Pancreas (tissue), 10 donors: ENCODE measurements at regions not wholly inside any gene's neighbourhood (a gene's known extent, or its start where the extent isn't known, plus 50 kb on each side); places are given as distances from the start of the nearest gene placed in this dataset.
"Not testable (repeated sequence)": the region's sequence is repeated elsewhere in the genome, so short reads cannot be mapped to it uniquely, and the experiment has no call there.

ENCODE experiments used
- ATAC-seq, 4 donors: fragments of 200-7000 bp; cut with Tn5 transposase; one replicate each; pipeline versions ENCODE4 v1.8.0 to v1.9.1; 2020; ENCODE audit warnings: mild to moderate bottlenecking in 4 of 4, moderate library complexity in 4 of 4
- DNase-seq, 6 donors: peaks; one replicate each; pipeline ENCODE4 v3.0.0-alpha.2; 2020
- FAIRE-seq: peaks from 2 replicates; lab custom pipeline; 2012; peaks lifted over from hg19 to GRCh38; lab: Jason Lieb, UNC
- H3K27ac ChIP-seq, 4 donors: fragments of 200-600 bp; sonication (generic); 1 replicate in 3 of 4; 2 replicates in 1 of 4; pipeline versions ENCODE4 v1.5.0 to v1.8.0; 2020
- H3K27me3 ChIP-seq, 4 donors: fragments of 200-600 bp; one replicate each; pipeline ENCODE4 v1.8.0; 2021
- H3K36me3 ChIP-seq, 3 donors: fragments of 200-600 bp; sonication (generic) in 1 of 3; one replicate each; pipeline versions ENCODE4 v1.5.0 to v1.8.0; 2020 to 2021
- H3K4me1 ChIP-seq, 3 donors: fragments of 200-600 bp; one replicate each; pipeline ENCODE4 v1.8.0; 2021
- H3K4me3 ChIP-seq, 4 donors: fragments of 200-600 bp; sonication (generic) in 2 of 4; one replicate each; pipeline versions ENCODE4 v1.5.0 to v1.8.0; 2020 to 2021
- H3K9me3 ChIP-seq, 4 donors: fragments of 200-600 bp; one replicate each; pipeline ENCODE4 v1.8.0; 2021
- WGBS, 2 donors: extraction: QIAGEN DNeasy Blood & Tissue Kit; methylation state at CpG; one replicate each; pipeline ENCODE4 v1.1.7; 2013; 5-methylcytosine and 5-hydroxymethylcytosine counted together
- intact Hi-C, 3 donors: fragments of 100-400 bp; cut with DNase I; formaldehyde crosslinking; loops; one replicate each; pipeline versions ENCODE4 v1.11.1 to v1.14.2; 2022
- TF ChIP-seq, protein P1 (sequence below), 4 donors: fragments of 200-600 bp; sonication (generic) in 3 of 4; IDR thresholded peaks; one replicate each; pipeline versions ENCODE4 v1.5.0 to v1.8.0; 2021; ENCODE audit warnings: antibody characterized with exemption in 4 of 4
- donor health status: healthy with polysubstance abuse.
- donor health status: DM: no; HTN: no; CAD: no; lungs with moderate emphysema.
- donor health status: DM: no; HTN: no; CAD: no.
- donor health status: control.
- donor health status: control.
- donor health status: Bipolar disorder and iron deficiency.
- donor health status: DM: yes; HTN: yes; CAD: no.
- donor health status: DM: no; HTN: no; CAD: no.
- donor health status: DM: no; HTN: no; CAD: no.
- donor health status: DM: yes; HTN: yes; CAD: no.

DNA sequence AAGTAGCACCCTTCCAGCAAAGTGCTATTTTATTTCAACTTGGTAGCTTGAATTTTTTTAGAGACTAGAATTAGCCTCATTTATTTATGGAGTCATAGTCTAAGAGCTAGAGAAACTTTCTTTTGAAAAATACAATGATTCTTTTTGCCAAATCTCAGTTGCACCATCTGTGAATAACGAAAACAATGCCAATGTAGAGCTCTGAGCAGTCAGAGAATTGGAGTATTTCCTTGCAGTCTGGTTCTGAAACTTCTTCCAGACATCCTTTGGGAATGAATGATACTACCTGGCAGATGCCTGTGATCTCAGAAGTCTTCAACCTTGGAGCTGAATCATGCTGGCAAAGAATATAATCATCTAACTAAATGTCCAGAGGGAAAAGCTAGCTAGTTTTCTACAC is 511.5 kb upstream of the CYLC2 start:
- intact Hi-C loops: no loop called here
- H3K9me3 ChIP-seq: no peaks in the 10 kb centered on the region
- H3K27ac ChIP-seq: no peak overlapping the region
- no peak overlapping the region for H3K4me3 ChIP-seq
- no peaks in the 10 kb centered on the region for H3K27me3 ChIP-seq
- FAIRE-seq: no peak
- WGBS, 2 donors: 53 to 64% methylated on average over 1 of the region's 1 CpG
- no peaks in the 10 kb centered on the region for H3K4me1 ChIP-seq
- TF ChIP-seq, protein P1, sequence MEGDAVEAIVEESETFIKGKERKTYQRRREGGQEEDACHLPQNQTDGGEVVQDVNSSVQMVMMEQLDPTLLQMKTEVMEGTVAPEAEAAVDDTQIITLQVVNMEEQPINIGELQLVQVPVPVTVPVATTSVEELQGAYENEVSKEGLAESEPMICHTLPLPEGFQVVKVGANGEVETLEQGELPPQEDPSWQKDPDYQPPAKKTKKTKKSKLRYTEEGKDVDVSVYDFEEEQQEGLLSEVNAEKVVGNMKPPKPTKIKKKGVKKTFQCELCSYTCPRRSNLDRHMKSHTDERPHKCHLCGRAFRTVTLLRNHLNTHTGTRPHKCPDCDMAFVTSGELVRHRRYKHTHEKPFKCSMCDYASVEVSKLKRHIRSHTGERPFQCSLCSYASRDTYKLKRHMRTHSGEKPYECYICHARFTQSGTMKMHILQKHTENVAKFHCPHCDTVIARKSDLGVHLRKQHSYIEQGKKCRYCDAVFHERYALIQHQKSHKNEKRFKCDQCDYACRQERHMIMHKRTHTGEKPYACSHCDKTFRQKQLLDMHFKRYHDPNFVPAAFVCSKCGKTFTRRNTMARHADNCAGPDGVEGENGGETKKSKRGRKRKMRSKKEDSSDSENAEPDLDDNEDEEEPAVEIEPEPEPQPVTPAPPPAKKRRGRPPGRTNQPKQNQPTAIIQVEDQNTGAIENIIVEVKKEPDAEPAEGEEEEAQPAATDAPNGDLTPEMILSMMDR (IDR thresholded peaks at IDR 0.05): no peak
- no peak for ATAC-seq
- DNase-seq: no peak
- no peaks in the 10 kb centered on the region for H3K36me3 ChIP-seq

DNA sequence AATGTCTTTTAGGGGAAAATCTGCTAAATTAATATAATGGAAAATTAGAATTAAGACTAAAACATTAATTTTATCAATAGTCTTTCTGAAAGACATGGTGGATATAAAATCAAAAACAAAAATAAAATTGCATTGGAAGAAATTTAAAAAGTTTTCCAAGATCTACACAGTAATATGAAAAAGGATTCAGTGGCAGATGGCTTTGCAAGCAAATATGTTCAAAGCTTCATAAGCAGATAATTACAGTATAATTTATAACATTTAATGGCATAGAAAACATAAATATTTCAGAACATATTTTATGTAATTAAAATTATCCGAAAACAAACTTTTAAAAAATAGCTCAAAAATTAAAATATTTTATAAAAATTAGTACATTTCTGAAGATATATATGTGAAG is 512.4 kb upstream of the CYLC2 start:
- H3K27ac ChIP-seq: no peak overlapping the region
- ATAC-seq: no peak
- TF ChIP-seq, protein P1 (IDR thresholded peaks at IDR 0.05): no peak
- 65 to 68% methylated on average over 1 of the region's 1 CpG for WGBS, 2 donors
- no peaks in the 10 kb centered on the region for H3K4me1 ChIP-seq
- no peaks in the 10 kb centered on the region for H3K9me3 ChIP-seq
- no peak for FAIRE-seq
- H3K4me3 ChIP-seq: no peak overlapping the region
- intact Hi-C loops: no loop called here
- DNase-seq: no peak
- H3K36me3 ChIP-seq: no peaks in the 10 kb centered on the region
- H3K27me3 ChIP-seq: no peaks in the 10 kb centered on the region

DNA sequence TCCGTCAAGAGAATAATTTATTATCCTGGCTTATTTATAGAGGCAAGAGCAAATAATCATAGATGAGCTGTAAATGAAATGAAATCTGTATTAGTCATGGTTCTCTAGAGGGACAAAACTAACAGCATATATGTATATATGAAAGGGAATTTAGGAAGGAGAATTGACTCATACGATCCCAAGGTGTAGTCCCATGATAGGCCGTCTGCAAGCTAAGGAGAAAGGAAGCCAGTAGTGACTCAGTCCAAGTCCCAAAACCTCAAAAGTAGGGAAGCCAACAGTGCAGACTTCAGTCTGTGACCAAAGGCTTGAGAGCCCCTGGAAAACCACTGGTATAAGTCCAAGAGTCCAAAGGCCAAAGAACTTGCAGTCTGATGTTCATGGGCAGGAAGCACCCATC is 515.9 kb upstream of the CYLC2 start:
- Histone ChIP-seq H3K9me3 (no peaks in the 10 kb centered on the region), H3K4me1 (no peaks in the 10 kb centered on the region), H3K27me3 (no peaks in the 10 kb centered on the region), H3K4me3 (no peak overlapping the region), H3K27ac (no peak overlapping the region), H3K36me3 (no peaks in the 10 kb centered on the region)
- intact Hi-C loops: no loop called here
- WGBS, 2 donors: 50 to 54% methylated on average over 3 of the region's 3 CpGs
- TF ChIP-seq, protein P1 (IDR thresholded peaks at IDR 0.05): no peak
- ATAC-seq (no peak), FAIRE-seq (no peak), DNase-seq (no peak)

DNA sequence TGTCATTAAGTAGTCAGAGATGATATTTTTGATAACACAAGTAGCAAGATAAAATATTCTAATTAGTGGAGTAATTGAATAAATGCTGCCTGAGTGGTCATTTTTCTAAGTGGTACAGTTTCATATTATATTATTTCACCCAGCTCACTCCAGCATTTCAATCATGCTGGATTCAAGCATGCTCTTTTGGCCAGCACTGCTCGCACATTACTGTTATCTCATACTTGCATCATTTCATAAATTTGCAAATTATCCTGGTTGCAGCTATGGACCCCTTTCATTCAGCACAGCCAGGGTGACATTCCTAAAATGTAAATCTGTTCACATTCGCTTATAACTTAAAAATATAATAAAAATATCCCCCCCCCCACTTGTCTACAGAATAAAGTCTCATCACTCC is 520.8 kb upstream of the CYLC2 start:
- FAIRE-seq: no peak
- no peak for DNase-seq
- Histone ChIP-seq H3K4me3 (no peak overlapping the region), H3K27ac (no peak overlapping the region), H3K4me1 (no peaks in the 10 kb centered on the region), H3K27me3 (no peaks in the 10 kb centered on the region), H3K9me3 (no peaks in the 10 kb centered on the region), H3K36me3 (no peaks in the 10 kb centered on the region)
- TF ChIP-seq, protein P1 (IDR thresholded peaks at IDR 0.05): no peak
- ATAC-seq: no peak
- intact Hi-C loops: no loop called here
- 61 to 70% methylated on average over 2 of the region's 2 CpGs for WGBS, 2 donors

DNA sequence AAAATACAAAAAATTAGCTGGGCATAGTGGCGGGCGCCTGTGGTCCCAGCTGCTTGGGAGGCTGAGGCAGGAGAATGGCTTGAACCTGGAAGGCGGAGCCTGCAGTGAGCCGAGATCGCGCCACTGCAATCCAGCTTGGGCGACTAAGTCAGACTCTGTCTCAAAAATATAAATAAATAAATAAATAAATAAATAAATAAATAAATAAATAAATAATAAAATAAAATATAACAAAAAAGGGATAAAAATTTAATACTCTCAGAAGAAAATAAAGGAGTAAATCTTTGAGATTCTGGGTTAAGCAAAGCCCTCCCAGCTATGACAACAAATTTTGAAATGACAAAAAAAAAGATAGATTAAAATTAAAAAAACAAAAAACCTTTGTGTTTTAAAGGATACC is 525.7 kb upstream of the CYLC2 start:
- H3K27ac ChIP-seq, H3K4me3 ChIP-seq, FAIRE-seq, H3K4me1 ChIP-seq, H3K27me3 ChIP-seq, H3K9me3 ChIP-seq, ATAC-seq, DNase-seq, intact Hi-C loops, H3K36me3 ChIP-seq: not testable (repeated sequence)
- 84 to 94% methylated on average over 5 to 7 of the region's 7 CpGs for WGBS, 2 donors
